ENCODE measurements at regions not wholly inside any gene's neighbourhood (a gene's known extent, or its start where the extent isn't known, plus 50 kb on each side); places are given as distances from the start of the nearest gene placed in this dataset.
"Not testable (repeated sequence)": the region's sequence is repeated elsewhere in the genome, so short reads cannot be mapped to it uniquely, and the experiment has no call there.

DNA sequence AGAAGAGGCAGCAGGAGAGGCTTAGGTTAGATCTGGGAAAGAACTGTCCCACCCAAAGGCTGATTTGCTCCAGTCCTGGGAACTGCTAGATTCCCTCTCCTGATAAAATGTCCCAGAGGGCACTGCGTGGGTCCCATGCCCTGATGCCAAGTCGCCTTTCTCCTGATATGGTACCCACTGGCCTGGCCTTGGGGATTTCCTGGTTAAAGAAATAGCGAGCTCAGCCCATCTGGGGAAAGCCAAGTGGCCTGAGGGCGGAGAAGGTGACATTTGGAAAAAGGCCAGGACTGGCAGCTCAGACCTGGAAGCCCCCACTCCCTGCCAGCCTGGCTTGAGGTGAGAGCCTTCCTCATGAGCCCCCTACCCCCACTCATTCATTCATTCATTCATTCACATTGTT lies 94.2 kb downstream of the NSUN5 start:
- TF ChIP-seq, protein P1, sequence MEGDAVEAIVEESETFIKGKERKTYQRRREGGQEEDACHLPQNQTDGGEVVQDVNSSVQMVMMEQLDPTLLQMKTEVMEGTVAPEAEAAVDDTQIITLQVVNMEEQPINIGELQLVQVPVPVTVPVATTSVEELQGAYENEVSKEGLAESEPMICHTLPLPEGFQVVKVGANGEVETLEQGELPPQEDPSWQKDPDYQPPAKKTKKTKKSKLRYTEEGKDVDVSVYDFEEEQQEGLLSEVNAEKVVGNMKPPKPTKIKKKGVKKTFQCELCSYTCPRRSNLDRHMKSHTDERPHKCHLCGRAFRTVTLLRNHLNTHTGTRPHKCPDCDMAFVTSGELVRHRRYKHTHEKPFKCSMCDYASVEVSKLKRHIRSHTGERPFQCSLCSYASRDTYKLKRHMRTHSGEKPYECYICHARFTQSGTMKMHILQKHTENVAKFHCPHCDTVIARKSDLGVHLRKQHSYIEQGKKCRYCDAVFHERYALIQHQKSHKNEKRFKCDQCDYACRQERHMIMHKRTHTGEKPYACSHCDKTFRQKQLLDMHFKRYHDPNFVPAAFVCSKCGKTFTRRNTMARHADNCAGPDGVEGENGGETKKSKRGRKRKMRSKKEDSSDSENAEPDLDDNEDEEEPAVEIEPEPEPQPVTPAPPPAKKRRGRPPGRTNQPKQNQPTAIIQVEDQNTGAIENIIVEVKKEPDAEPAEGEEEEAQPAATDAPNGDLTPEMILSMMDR (IDR thresholded peaks at IDR 0.05; ENCODE audit: insufficient read depth, low read length) = not testable (repeated sequence)
- TF ChIP-seq, protein P2, sequence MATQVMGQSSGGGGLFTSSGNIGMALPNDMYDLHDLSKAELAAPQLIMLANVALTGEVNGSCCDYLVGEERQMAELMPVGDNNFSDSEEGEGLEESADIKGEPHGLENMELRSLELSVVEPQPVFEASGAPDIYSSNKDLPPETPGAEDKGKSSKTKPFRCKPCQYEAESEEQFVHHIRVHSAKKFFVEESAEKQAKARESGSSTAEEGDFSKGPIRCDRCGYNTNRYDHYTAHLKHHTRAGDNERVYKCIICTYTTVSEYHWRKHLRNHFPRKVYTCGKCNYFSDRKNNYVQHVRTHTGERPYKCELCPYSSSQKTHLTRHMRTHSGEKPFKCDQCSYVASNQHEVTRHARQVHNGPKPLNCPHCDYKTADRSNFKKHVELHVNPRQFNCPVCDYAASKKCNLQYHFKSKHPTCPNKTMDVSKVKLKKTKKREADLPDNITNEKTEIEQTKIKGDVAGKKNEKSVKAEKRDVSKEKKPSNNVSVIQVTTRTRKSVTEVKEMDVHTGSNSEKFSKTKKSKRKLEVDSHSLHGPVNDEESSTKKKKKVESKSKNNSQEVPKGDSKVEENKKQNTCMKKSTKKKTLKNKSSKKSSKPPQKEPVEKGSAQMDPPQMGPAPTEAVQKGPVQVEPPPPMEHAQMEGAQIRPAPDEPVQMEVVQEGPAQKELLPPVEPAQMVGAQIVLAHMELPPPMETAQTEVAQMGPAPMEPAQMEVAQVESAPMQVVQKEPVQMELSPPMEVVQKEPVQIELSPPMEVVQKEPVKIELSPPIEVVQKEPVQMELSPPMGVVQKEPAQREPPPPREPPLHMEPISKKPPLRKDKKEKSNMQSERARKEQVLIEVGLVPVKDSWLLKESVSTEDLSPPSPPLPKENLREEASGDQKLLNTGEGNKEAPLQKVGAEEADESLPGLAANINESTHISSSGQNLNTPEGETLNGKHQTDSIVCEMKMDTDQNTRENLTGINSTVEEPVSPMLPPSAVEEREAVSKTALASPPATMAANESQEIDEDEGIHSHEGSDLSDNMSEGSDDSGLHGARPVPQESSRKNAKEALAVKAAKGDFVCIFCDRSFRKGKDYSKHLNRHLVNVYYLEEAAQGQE (IDR thresholded peaks at IDR 0.05; ENCODE audit: insufficient replicate concordance, low read depth) = not testable (repeated sequence)
- not testable (repeated sequence) for TF ChIP-seq POLR2AphosphoS5 (IDR thresholded peaks at IDR 0.05; ENCODE audit: low read depth)

Measured in HL-60 (cell line).